Natural killer cell (primary cell): ENCODE measurements at regions not wholly inside any gene's neighbourhood (a gene's known extent, or its start where the extent isn't known, plus 50 kb on each side); places are given as distances from the start of the nearest gene placed in this dataset.
A peak's percentile ranks its signal among the peaks of the same experiment; 100 is the strongest.

ENCODE experiments used
- ATAC-seq, 3 donors: fragments of 150-1000 bp in 2 of 3; fragments of 200-7000 bp in 1 of 3; cut with Tn5 transposase; 1 replicate in 1 of 3; 2 replicates in 2 of 3; pipeline ENCODE4 v1.10.0; 2021; ENCODE audit warnings: mild to moderate bottlenecking in 2 of 3, moderate library complexity in 2 of 3
- DNase-seq, 2 donors: peaks; one replicate each; pipeline versions ENCODE4 v3.0.0 to v3.0.0-alpha.2; 2013 to 2021; ENCODE audit warnings: mixed read lengths in 1 of 2
- H3K27ac ChIP-seq: one replicate; pipeline ENCODE4 v1.5.1; 2013; ENCODE audit warnings: mild to moderate bottlenecking, low read length
- H3K27me3 ChIP-seq: one replicate; pipeline ENCODE4 v1.6.1; 2013; ENCODE audit warnings: low read length; ENCODE audit not compliant: control insufficient read depth, insufficient read depth
- H3K36me3 ChIP-seq: one replicate; pipeline ENCODE4 v1.6.1; 2013; ENCODE audit warnings: low read length; ENCODE audit not compliant: control insufficient read depth, insufficient read depth
- H3K4me1 ChIP-seq: one replicate; pipeline ENCODE4 v1.6.1; 2013; ENCODE audit warnings: low read length; ENCODE audit not compliant: control insufficient read depth, insufficient read depth
- H3K4me3 ChIP-seq: one replicate; pipeline ENCODE4 v1.5.1; 2013; ENCODE audit warnings: low read length
- H3K9me3 ChIP-seq: one replicate; pipeline ENCODE4 v1.6.1; 2013; ENCODE audit warnings: low read length; ENCODE audit not compliant: control insufficient read depth, insufficient read depth
- H3K27ac Mint-ChIP-seq, 2 donors: one replicate each; pipeline ENCODE4 v1.8.0; 2022; ENCODE audit warnings: mild to moderate bottlenecking in 2 of 2, mixed read lengths in 2 of 2, moderate library complexity in 1 of 2
- H3K27me3 Mint-ChIP-seq, 2 donors: one replicate each; pipeline ENCODE4 v1.8.0; 2022; ENCODE audit warnings: low read depth in 2 of 2, mixed read lengths in 2 of 2
- H3K36me3 Mint-ChIP-seq: one replicate; pipeline ENCODE4 v1.8.0; 2022; ENCODE audit warnings: mixed read lengths
- H3K4me1 Mint-ChIP-seq, 2 donors: one replicate each; pipeline ENCODE4 v1.8.0; 2022; ENCODE audit warnings: mixed read lengths in 2 of 2
- H3K4me3 Mint-ChIP-seq: one replicate; pipeline ENCODE4 v1.8.0; 2022; ENCODE audit warnings: mild to moderate bottlenecking, moderate library complexity, mixed read lengths
- H3K9me3 Mint-ChIP-seq, 2 donors: one replicate each; pipeline ENCODE4 v1.8.0; 2022; ENCODE audit warnings: mixed read lengths in 2 of 2
- CTCF ChIP-seq: fragments of 200-600 bp; IDR thresholded peaks from one replicate; pipeline ENCODE4 v1.8.0; 2022; ENCODE audit warnings: antibody characterized with exemption
- WGBS: methylation state at CpG from one replicate; pipeline ENCODE4 v1.1.7; 2013; ENCODE audit warnings: missing lambda C conversion rate; ENCODE audit not compliant: insufficient coverage; 5-methylcytosine and 5-hydroxymethylcytosine counted together
- intact Hi-C: fragments of 100-400 bp; cut with micrococcal nuclease; formaldehyde crosslinking; loops from one replicate; pipeline ENCODE4 v1.14.2; 2022

- H3K27ac Mint-ChIP-seq = no peak overlapping the region
- WGBS = no CpG with 5 or more reads among the region's 1 CpG
- no peaks in the 10 kb centered on the region for H3K36me3 ChIP-seq
- H3K36me3 Mint-ChIP-seq = no peaks in the 10 kb centered on the region
- H3K9me3 Mint-ChIP-seq = peaks cover 0 to 2% of the 10 kb centered on the region in 2 donors
- ATAC-seq (no peak), DNase-seq (peak in 1 of 2 donors; percentile 57)
- no peaks in the 10 kb centered on the region for H3K27me3 Mint-ChIP-seq
- H3K27me3 ChIP-seq = no peaks in the 10 kb centered on the region
- no peaks in the 10 kb centered on the region for H3K4me1 ChIP-seq
- H3K9me3 ChIP-seq = no peaks in the 10 kb centered on the region
- H3K4me3 ChIP-seq = no peak overlapping the region
- no peaks in the 10 kb centered on the region for H3K4me1 Mint-ChIP-seq
- no peak for TF ChIP-seq CTCF
- H3K27ac ChIP-seq = no peak overlapping the region
- intact Hi-C loops = no loop called here
- H3K4me3 Mint-ChIP-seq = no peak overlapping the region
These were observed 114.6 kb downstream of the FAM170A start for GRCh38 chr5:119743927-119744326.

- ATAC-seq (no peak), DNase-seq (no peak)
- WGBS = 100% methylated on average over 1 of the region's 1 CpG
- Mint-ChIP-seq H3K9me3 (peaks cover 5% of the 10 kb centered on the region in 2 donors), H3K4me1 (no peaks in the 10 kb centered on the region), H3K27ac (no peak overlapping the region), H3K4me3 (no peak overlapping the region), H3K27me3 (no peaks in the 10 kb centered on the region), H3K36me3 (no peaks in the 10 kb centered on the region)
- intact Hi-C loops = no loop called here
- Histone ChIP-seq H3K9me3 (no peaks in the 10 kb centered on the region), H3K36me3 (no peaks in the 10 kb centered on the region), H3K27me3 (no peaks in the 10 kb centered on the region), H3K27ac (no peak overlapping the region), H3K4me3 (no peak overlapping the region), H3K4me1 (no peaks in the 10 kb centered on the region)
- no peak for TF ChIP-seq CTCF
These were observed 116.6 kb downstream of the FAM170A start for GRCh38 chr5:119745976-119746375.

GRCh38 chr5:119746984-119747383, 117.6 kb downstream of the FAM170A start:
- no peak overlapping the region for H3K4me3 ChIP-seq
- H3K9me3 Mint-ChIP-seq = peaks cover 5% of the 10 kb centered on the region in 2 donors
- ATAC-seq (no peak), DNase-seq (no peak)
- H3K27me3 Mint-ChIP-seq = no peaks in the 10 kb centered on the region
- no peak for TF ChIP-seq CTCF
- H3K27ac ChIP-seq = no peak overlapping the region
- H3K27me3 ChIP-seq = no peaks in the 10 kb centered on the region
- no peak overlapping the region for H3K4me3 Mint-ChIP-seq
- no peak overlapping the region for H3K27ac Mint-ChIP-seq
- H3K36me3 ChIP-seq = no peaks in the 10 kb centered on the region
- no peaks in the 10 kb centered on the region for H3K36me3 Mint-ChIP-seq
- H3K4me1 ChIP-seq = no peaks in the 10 kb centered on the region
- no peaks in the 10 kb centered on the region for H3K9me3 ChIP-seq
- 70% methylated on average over 3 of the region's 3 CpGs for WGBS
- no peaks in the 10 kb centered on the region for H3K4me1 Mint-ChIP-seq
- intact Hi-C loops = no loop called here

GRCh38 chr5:119750887-119751733, 121.8 kb downstream of the FAM170A start:
- TF ChIP-seq CTCF = no peak
- no peak overlapping the region for H3K27ac Mint-ChIP-seq
- H3K4me1 Mint-ChIP-seq = no peaks in the 10 kb centered on the region
- H3K9me3 Mint-ChIP-seq = peaks cover 7 to 12% of the 10 kb centered on the region in 2 donors
- no peak overlapping the region for H3K4me3 Mint-ChIP-seq
- H3K36me3 Mint-ChIP-seq = no peaks in the 10 kb centered on the region
- Histone ChIP-seq H3K27me3 (no peaks in the 10 kb centered on the region), H3K27ac (no peak overlapping the region), H3K9me3 (no peaks in the 10 kb centered on the region), H3K4me3 (no peak overlapping the region), H3K36me3 (no peaks in the 10 kb centered on the region), H3K4me1 (no peaks in the 10 kb centered on the region)
- 96% methylated on average over 23 of the region's 24 CpGs for WGBS
- H3K27me3 Mint-ChIP-seq = no peaks in the 10 kb centered on the region
- intact Hi-C loops = no loop called here
- ATAC-seq = no peak
- no peak for DNase-seq
